ENCODE measurements at regions not wholly inside any gene's neighbourhood (a gene's known extent, or its start where the extent isn't known, plus 50 kb on each side); places are given as distances from the start of the nearest gene placed in this dataset.

DNA sequence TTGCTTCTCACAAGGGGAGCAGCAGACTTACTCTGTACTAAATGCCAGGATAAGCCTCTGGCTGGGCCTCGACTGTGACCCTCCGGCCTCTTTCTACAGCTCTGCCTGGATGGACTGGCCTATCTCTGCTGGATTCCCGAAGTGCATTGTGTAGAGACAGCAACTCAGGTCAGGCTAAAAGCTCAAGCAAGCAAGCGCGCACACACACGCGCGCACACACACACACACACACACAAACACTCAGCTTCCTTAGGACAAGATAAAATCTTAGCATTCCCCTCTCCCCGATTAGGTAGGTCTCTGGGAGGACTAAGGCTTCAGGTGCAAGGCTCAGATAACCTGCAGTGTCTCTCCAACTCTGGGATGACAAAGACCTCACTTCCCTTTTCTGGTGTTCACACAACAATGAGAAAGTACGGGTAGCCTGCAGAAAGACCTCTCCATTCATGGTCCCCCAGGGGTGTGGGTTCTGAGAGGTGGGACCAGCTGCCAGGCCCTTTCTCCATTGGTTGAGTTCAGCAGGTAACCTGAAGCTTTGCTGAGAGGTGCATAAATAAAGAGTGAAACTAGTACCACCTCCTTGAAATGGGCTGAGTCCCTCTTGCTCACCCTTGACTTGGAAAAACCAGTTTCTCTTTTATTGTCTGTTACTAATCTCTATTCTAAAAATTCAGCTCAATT, 155.1 kb upstream of the CAMK1G start:
- no peak overlapping the region for H3K4me3 Mint-ChIP-seq (ENCODE audit: unreplicated experiment)
- H3K27ac Mint-ChIP-seq (ENCODE audit: unreplicated experiment) = no peak overlapping the region
- no peak for DNase-seq
- H3K27me3 Mint-ChIP-seq (ENCODE audit: unreplicated experiment) = peaks cover 6% of the 10 kb centered on the region
- H3K9me3 Mint-ChIP-seq (ENCODE audit: unreplicated experiment) = no peaks in the 10 kb centered on the region
- TF ChIP-seq, protein P1, sequence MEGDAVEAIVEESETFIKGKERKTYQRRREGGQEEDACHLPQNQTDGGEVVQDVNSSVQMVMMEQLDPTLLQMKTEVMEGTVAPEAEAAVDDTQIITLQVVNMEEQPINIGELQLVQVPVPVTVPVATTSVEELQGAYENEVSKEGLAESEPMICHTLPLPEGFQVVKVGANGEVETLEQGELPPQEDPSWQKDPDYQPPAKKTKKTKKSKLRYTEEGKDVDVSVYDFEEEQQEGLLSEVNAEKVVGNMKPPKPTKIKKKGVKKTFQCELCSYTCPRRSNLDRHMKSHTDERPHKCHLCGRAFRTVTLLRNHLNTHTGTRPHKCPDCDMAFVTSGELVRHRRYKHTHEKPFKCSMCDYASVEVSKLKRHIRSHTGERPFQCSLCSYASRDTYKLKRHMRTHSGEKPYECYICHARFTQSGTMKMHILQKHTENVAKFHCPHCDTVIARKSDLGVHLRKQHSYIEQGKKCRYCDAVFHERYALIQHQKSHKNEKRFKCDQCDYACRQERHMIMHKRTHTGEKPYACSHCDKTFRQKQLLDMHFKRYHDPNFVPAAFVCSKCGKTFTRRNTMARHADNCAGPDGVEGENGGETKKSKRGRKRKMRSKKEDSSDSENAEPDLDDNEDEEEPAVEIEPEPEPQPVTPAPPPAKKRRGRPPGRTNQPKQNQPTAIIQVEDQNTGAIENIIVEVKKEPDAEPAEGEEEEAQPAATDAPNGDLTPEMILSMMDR (IDR thresholded peaks at IDR 0.05; ENCODE audit: partially characterized antibody, unreplicated experiment) = no peak
- H3K4me1 Mint-ChIP-seq (ENCODE audit: low read depth, unreplicated experiment) = peaks cover 5% of the 10 kb centered on the region
- no peaks in the 10 kb centered on the region for H3K36me3 Mint-ChIP-seq (ENCODE audit: unreplicated experiment)

DNA sequence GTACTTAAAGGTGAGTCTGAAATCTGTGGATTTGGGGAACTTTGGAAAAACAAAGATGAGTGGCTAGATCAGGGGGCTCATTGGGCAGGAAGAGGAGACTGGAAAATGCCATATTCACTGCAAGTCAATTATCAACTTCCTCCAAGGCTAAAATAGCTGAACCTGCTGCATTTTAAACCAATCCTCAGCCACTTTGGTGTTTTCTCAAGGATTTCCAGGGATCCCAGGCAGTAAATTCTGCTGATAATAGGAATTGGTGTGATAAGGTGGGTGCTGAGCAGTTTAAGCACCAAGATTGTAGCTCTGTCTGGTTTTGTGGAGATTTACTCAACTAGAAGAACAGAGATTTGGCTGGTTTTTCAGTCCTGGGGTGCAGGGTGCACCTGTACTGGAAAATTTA, 153.9 kb upstream of the CAMK1G start:
- H3K27me3 Mint-ChIP-seq (ENCODE audit: unreplicated experiment) = peaks cover 7% of the 10 kb centered on the region
- H3K27ac Mint-ChIP-seq (ENCODE audit: unreplicated experiment) = no peak overlapping the region
- TF ChIP-seq, protein P1 (IDR thresholded peaks at IDR 0.05; ENCODE audit: partially characterized antibody, unreplicated experiment) = no peak
- DNase-seq = no peak
- no peak overlapping the region for H3K4me3 Mint-ChIP-seq (ENCODE audit: unreplicated experiment)
- H3K9me3 Mint-ChIP-seq (ENCODE audit: unreplicated experiment) = no peaks in the 10 kb centered on the region
- H3K4me1 Mint-ChIP-seq (ENCODE audit: low read depth, unreplicated experiment) = peaks cover 13% of the 10 kb centered on the region
- no peaks in the 10 kb centered on the region for H3K36me3 Mint-ChIP-seq (ENCODE audit: unreplicated experiment)

DNA sequence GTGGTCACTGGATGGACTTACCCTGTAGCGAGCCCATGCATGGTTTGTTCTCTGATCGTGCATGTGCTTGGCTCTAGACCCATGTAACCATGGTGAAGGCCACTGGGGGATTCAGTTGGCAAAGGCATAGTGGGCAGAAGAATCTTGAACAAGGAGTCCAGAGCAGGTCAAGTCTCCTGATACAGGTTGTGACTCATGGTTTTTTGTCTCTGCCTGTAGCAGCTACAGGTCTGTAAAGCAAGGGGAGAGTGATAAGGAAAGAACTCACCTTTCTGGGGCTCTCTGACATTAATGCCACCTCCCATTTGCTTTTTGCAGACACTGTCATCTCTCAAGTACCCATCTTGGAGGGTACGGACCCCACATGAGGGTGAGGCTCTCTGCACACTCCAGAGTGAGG, 153.4 kb upstream of the CAMK1G start:
- DNase-seq = no peak
- no peaks in the 10 kb centered on the region for H3K36me3 Mint-ChIP-seq (ENCODE audit: unreplicated experiment)
- peaks cover 17% of the 10 kb centered on the region for H3K4me1 Mint-ChIP-seq (ENCODE audit: low read depth, unreplicated experiment)
- H3K27me3 Mint-ChIP-seq (ENCODE audit: unreplicated experiment) = peaks cover 7% of the 10 kb centered on the region
- no peak overlapping the region for H3K4me3 Mint-ChIP-seq (ENCODE audit: unreplicated experiment)
- no peaks in the 10 kb centered on the region for H3K9me3 Mint-ChIP-seq (ENCODE audit: unreplicated experiment)
- TF ChIP-seq, protein P1 (IDR thresholded peaks at IDR 0.05; ENCODE audit: partially characterized antibody, unreplicated experiment) = no peak
- no peak overlapping the region for H3K27ac Mint-ChIP-seq (ENCODE audit: unreplicated experiment)

DNA sequence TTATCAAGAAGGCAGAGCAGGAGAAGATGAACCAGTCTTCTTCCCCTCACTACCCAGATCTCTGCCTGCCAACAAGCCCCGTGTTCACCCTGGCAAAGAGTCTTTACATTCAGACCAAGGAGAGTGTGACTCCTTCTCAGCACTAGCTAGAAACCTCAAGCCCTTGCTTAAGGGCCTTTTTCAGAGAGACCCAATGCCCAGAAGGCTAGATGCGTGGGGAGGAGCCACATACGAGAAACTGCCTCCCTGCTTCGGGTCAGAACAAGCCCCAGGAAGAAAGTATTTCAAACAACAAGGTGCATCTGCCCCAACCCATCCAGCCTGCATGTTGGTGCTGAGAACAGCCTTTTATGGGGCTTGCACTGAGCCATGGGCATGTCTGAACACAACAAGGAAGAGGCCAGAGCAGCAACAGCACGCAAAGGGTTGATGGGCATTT, 152.7 kb upstream of the CAMK1G start:
- H3K36me3 Mint-ChIP-seq (ENCODE audit: unreplicated experiment) = no peaks in the 10 kb centered on the region
- no peak overlapping the region for H3K27ac Mint-ChIP-seq (ENCODE audit: unreplicated experiment)
- no peaks in the 10 kb centered on the region for H3K9me3 Mint-ChIP-seq (ENCODE audit: unreplicated experiment)
- peaks cover 7% of the 10 kb centered on the region for H3K27me3 Mint-ChIP-seq (ENCODE audit: unreplicated experiment)
- DNase-seq = no peak
- TF ChIP-seq, protein P1 (IDR thresholded peaks at IDR 0.05; ENCODE audit: partially characterized antibody, unreplicated experiment) = no peak
- peaks cover 17% of the 10 kb centered on the region for H3K4me1 Mint-ChIP-seq (ENCODE audit: low read depth, unreplicated experiment)
- H3K4me3 Mint-ChIP-seq (ENCODE audit: unreplicated experiment) = no peak overlapping the region

DNA sequence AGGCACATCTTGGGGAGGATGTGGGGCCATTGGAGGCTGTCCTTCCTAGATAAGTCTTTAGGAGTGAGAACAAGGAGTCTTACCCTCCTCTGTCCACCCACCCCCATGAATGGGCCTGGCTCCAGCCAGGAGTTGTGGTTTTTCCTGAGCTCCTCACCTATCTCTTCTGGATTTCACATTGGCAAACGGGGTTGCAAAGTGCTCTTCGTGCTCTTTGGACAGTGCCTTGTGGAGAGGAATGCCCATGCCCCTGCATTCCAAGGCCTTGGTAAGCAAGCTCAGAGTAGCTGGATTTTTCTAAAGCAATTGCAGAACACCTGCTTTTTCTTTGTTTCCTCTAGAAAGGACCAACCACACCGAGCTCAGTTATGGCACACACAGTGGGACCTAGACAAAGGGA, 152.1 kb upstream of the CAMK1G start:
- H3K9me3 Mint-ChIP-seq (ENCODE audit: unreplicated experiment) = no peaks in the 10 kb centered on the region

More for the DNA sequence above, 152.1 kb upstream of the CAMK1G start:
- Mint-ChIP-seq H3K27me3 (ENCODE audit: unreplicated experiment) (peaks cover 7% of the 10 kb centered on the region), H3K36me3 (ENCODE audit: unreplicated experiment) (no peaks in the 10 kb centered on the region), H3K4me3 (ENCODE audit: unreplicated experiment) (no peak overlapping the region), H3K27ac (ENCODE audit: unreplicated experiment) (no peak overlapping the region), H3K4me1 (ENCODE audit: low read depth, unreplicated experiment) (peaks cover 17% of the 10 kb centered on the region)
- TF ChIP-seq, protein P1 (IDR thresholded peaks at IDR 0.05; ENCODE audit: partially characterized antibody, unreplicated experiment) = no peak
- DNase-seq = no peak
